MCF 10A (cell line): ENCODE measurements at regions not wholly inside any gene's neighbourhood (a gene's known extent, or its start where the extent isn't known, plus 50 kb on each side); places are given as distances from the start of the nearest gene placed in this dataset.

Experiments used
- BruUV-seq: library from RNA; stranded (reverse); fragments of 400-500 nt; replicated peaks from 2 replicates; lab custom pipeline; 2021; lab: Mats Ljungman, UMichigan
- CTCF ChIA-PET: fragments of 300-600 bp; sonication (Branson Sonifier 250); formaldehyde crosslinking; extraction: SDS; loops from one replicate; lab custom pipeline; 2021; ENCODE audit warnings: antibody characterized with exemption, inconsistent platforms; lab: Yijun Ruan, JAX
- POLR2A ChIA-PET: fragments of 300-600, 350-650 bp; sonication (Branson Sonifier 250); formaldehyde crosslinking; extraction: SDS; loops from one replicate; lab custom pipeline; 2020; ENCODE audit warnings: antibody characterized with exemption, inconsistent platforms; lab: Yijun Ruan, JAX
- DNase-seq: peaks from one replicate; pipeline ENCODE4 v3.0.0-alpha.2; 2018; ENCODE audit not compliant: unreplicated experiment
- H3K27ac Mint-ChIP-seq: one replicate; pipeline ENCODE4 v1.8.0; 2022; ENCODE audit warnings: mild to moderate bottlenecking, low read depth, mixed read lengths; ENCODE audit not compliant: unreplicated experiment
- H3K27me3 Mint-ChIP-seq: one replicate; pipeline ENCODE4 v1.8.0; 2022; ENCODE audit warnings: mixed read lengths; ENCODE audit not compliant: insufficient read depth, unreplicated experiment
- H3K36me3 Mint-ChIP-seq: one replicate; pipeline ENCODE4 v1.8.0; 2022; ENCODE audit warnings: mild to moderate bottlenecking, moderate library complexity, mixed read lengths; ENCODE audit not compliant: insufficient read depth, unreplicated experiment
- H3K4me1 Mint-ChIP-seq: one replicate; pipeline ENCODE4 v1.8.0; 2022; ENCODE audit warnings: mixed read lengths; ENCODE audit not compliant: insufficient read depth, unreplicated experiment
- H3K4me3 Mint-ChIP-seq: one replicate; pipeline ENCODE4 v1.8.0; 2022; ENCODE audit warnings: mild to moderate bottlenecking, moderate library complexity, mixed read lengths; ENCODE audit not compliant: unreplicated experiment
- H3K9me3 Mint-ChIP-seq: one replicate; pipeline ENCODE4 v1.8.0; 2022; ENCODE audit warnings: mixed read lengths; ENCODE audit not compliant: unreplicated experiment
- intact Hi-C: fragments of 100-400 bp; cut with micrococcal nuclease; formaldehyde crosslinking; loops from 2 replicates; pipeline ENCODE4 v1.14.1; 2022
- TF ChIP-seq, protein P1 (sequence below): fragments of 200-600 bp; IDR thresholded peaks from one replicate; pipeline ENCODE4 v1.8.0; 2022; ENCODE audit warnings: antibody characterized with exemption, mild to moderate bottlenecking; ENCODE audit not compliant: unreplicated experiment

DNA sequence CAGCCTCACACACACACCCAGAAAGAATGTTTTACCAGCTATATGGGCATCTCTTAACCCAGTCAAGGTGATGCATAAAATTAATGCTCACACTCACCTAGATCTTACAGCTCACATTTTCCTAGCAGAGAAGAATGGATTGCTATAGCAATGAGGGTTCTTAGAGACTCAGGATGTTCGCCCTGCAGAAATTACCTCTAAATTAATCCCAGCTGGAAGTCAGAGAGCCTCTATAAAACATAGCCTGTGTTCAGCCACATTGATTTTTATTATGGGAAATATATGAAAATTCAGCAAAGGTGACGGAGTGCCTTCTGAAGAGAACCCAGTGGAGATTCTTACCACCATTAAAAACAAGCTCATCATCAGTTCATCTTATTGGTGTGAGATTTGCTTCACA lies 528.3 kb upstream of the ZFP42 start:
- Mint-ChIP-seq H3K36me3 (no peaks in the 10 kb centered on the region), H3K27ac (no peak overlapping the region), H3K4me1 (no peaks in the 10 kb centered on the region), H3K4me3 (no peak overlapping the region), H3K27me3 (no peaks in the 10 kb centered on the region), H3K9me3 (no peaks in the 10 kb centered on the region)
- TF ChIP-seq, protein P1, sequence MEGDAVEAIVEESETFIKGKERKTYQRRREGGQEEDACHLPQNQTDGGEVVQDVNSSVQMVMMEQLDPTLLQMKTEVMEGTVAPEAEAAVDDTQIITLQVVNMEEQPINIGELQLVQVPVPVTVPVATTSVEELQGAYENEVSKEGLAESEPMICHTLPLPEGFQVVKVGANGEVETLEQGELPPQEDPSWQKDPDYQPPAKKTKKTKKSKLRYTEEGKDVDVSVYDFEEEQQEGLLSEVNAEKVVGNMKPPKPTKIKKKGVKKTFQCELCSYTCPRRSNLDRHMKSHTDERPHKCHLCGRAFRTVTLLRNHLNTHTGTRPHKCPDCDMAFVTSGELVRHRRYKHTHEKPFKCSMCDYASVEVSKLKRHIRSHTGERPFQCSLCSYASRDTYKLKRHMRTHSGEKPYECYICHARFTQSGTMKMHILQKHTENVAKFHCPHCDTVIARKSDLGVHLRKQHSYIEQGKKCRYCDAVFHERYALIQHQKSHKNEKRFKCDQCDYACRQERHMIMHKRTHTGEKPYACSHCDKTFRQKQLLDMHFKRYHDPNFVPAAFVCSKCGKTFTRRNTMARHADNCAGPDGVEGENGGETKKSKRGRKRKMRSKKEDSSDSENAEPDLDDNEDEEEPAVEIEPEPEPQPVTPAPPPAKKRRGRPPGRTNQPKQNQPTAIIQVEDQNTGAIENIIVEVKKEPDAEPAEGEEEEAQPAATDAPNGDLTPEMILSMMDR = no peak
- intact Hi-C loops = no loop called here
- DNase-seq = no peak
- ChIA-PET POLR2A (interaction anchor here (0.6 kb wide), 1 partner anchor 320 kb away, joined by 3 read pairs; no protein-coding TSS in a partner anchor), CTCF (interaction anchor here (1.1 kb wide), 1 partner anchor 55 kb away, joined by 3 read pairs; no protein-coding TSS in a partner anchor)
- no TSS peak for BruUV-seq

DNA sequence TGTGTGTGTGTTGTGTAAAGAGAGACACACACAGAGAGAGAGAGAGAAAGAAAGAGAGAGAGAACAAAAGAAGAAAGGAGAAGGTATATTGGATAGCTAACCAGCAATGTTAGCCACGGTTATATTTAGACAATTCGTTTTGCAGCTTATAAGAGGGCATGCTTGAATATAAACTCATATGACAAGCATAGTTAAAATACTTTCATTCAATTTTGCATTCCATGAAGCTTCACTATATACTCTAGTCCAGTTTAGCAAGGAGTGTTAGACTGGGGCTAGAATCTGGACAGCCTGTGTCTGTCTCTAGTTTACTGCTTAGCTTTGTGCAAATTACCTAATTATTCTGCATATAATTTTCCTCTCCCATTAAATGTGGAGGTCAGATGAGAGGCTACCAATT lies 525.9 kb upstream of the ZFP42 start:
- Mint-ChIP-seq H3K4me1 (no peaks in the 10 kb centered on the region), H3K4me3 (no peak overlapping the region), H3K9me3 (no peaks in the 10 kb centered on the region), H3K27me3 (no peaks in the 10 kb centered on the region), H3K36me3 (no peaks in the 10 kb centered on the region), H3K27ac (no peak overlapping the region)
- TF ChIP-seq, protein P1 = no peak
- POLR2A ChIA-PET = interaction anchor here (0.9 to 1.3 kb wide), 2 partner anchors 10 to 26 kb away, joined by 3 to 4 read pairs; no protein-coding TSS in a partner anchor
- DNase-seq = no peak
- intact Hi-C loops = no loop called here
- BruUV-seq = no TSS peak
- CTCF ChIA-PET = interaction anchor here (1.5 kb wide), 1 partner anchor 10 kb away, joined by 3 read pairs; no protein-coding TSS in a partner anchor

DNA sequence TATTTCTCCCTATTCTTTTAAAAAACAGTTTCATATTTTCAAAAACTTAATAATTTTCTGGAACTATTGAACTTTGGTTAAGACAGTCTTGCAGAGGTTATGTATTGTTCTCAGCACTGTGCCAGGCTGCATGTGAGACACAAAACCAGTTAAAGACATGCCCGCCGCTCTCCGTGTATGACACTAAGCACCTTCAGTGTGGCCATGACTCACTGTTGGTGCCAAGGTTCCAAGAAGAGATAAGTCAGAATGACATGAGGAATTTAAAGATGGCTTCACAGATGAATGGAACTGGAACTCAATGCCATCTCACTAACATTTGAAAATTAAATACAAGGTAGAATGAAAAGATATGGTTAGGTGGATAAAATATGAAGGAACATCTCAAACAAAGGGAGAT lies 525.5 kb upstream of the ZFP42 start:
- CTCF ChIA-PET = interaction anchor here (0.6 kb wide), 1 partner anchor 1268 kb away, joined by 3 read pairs; no protein-coding TSS in a partner anchor
- intact Hi-C loops = no loop called here
- no peaks in the 10 kb centered on the region for H3K9me3 Mint-ChIP-seq
- POLR2A ChIA-PET = interaction anchor here (1.3 kb wide), 1 partner anchor 26 kb away, joined by 4 read pairs; no protein-coding TSS in a partner anchor
- no TSS peak for BruUV-seq
- no peak overlapping the region for H3K27ac Mint-ChIP-seq
- H3K27me3 Mint-ChIP-seq = no peaks in the 10 kb centered on the region
- no peak overlapping the region for H3K4me3 Mint-ChIP-seq
- TF ChIP-seq, protein P1 = no peak
- no peaks in the 10 kb centered on the region for H3K4me1 Mint-ChIP-seq
- no peaks in the 10 kb centered on the region for H3K36me3 Mint-ChIP-seq
- no peak for DNase-seq

DNA sequence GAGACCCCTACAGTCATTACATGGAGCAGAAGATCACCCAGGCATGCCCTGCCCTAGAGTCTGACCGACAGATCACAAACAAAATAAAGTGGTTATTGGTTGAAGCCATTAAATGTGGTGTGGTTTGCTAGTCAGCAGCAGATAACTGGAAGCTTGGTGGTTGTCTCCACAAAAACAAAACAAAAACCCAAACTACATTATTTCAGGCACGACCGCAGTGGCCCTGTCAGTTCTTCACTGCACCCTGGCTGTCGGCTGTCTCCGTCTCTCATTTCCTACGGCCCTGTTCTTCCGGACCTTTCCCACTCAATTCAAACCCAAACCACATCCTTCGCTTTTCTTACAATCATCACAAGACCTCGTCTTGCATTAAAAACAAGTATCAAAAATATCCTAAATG lies 521.3 kb upstream of the ZFP42 start:
- H3K4me3 Mint-ChIP-seq = no peak overlapping the region
- H3K4me1 Mint-ChIP-seq = peaks cover 11% of the 10 kb centered on the region
- no peaks in the 10 kb centered on the region for H3K36me3 Mint-ChIP-seq
- TF ChIP-seq, protein P1 = no peak
- H3K9me3 Mint-ChIP-seq = no peaks in the 10 kb centered on the region
- ChIA-PET POLR2A (no interaction called here), CTCF (interaction anchor here (0.8 kb wide), 1 partner anchor 41 kb away, joined by 4 read pairs; no protein-coding TSS in a partner anchor)
- intact Hi-C loops = no loop called here
- no peaks in the 10 kb centered on the region for H3K27me3 Mint-ChIP-seq
- H3K27ac Mint-ChIP-seq = no peak overlapping the region
- no TSS peak for BruUV-seq
- no peak for DNase-seq
